GM18907 (cell line): ENCODE measurements at regions not wholly inside any gene's neighbourhood (a gene's known extent, or its start where the extent isn't known, plus 50 kb on each side); places are given as distances from the start of the nearest gene placed in this dataset.
"Not testable (repeated sequence)": the region's sequence is repeated elsewhere in the genome, so short reads cannot be mapped to it uniquely, and the experiment has no call there.

Source experiments
- ATAC-seq: cut with Tn5 transposase; IDR thresholded peaks from one replicate; pipeline ENCODE4 v1.9.1; 2021; ENCODE audit warnings: mild to moderate bottlenecking, moderate library complexity; ENCODE audit not compliant: unreplicated experiment

DNA sequence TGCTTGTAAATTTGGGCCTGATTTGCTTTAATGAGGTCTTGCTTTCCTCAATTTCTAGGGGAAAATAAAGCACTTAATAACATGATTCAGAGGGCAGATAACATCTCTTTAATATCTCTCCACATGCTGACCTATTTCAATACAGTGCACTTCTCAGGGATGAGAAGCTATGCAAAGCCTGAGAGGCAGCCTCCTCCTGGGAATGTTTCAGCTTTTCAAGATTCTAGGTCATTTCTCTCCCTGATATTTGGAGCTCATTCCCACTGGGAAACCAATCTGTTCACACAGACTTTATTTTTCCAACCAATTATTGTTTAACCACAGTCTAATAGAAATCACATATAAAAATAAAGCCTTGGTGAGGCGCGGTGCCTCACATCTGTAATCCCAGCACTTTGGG lies 67.0 kb upstream of the LSAMP start:
- ATAC-seq, result no peak

GRCh38 chr3:116512931-116513330 lies 67.6 kb upstream of the LSAMP start:
- ATAC-seq, result no peak

DNA sequence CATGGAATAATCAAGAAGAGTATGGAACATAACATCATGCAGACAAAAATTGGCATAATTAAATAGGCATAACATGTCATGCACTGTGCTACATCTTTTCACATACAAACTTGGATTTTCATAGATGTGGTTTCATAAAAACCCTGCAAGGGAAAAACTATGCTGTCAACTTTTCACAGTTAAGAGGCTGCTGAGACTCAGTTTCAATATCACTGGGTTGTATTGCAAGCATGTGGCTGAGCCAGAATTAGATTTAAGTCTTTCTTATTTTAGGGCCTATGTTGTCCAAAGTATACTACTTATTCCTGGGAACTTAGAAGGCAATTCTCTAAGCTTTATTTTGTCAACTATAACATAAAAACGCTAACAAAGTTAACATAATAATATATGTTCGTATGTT lies 70.7 kb upstream of the LSAMP start:
- no peak for ATAC-seq

- no peak for ATAC-seq
Observed at GRCh38 chr3:116517308-116517707, 72.0 kb upstream of the LSAMP start.

DNA sequence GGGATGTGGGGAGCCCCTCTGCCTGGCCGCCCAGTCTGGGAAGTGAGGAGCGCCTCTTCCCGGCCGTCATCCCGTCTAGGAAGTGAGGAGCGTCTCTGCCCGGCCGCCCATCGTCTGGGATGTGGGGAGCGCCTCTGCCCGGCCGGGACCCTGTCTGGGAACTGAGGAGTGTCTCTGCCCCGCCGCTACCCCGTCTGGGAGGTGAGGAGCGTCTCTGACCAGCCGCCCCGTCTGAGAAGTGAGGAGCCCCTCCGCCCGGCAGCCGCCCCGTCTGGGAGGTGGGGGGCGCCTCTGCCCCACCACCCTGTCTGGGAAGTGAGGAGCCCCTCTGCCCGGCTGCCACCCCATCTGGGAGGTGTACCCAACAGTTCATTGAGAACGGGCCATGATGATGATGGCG lies 73.8 kb upstream of the LSAMP start:
- ATAC-seq, result not testable (repeated sequence)

DNA sequence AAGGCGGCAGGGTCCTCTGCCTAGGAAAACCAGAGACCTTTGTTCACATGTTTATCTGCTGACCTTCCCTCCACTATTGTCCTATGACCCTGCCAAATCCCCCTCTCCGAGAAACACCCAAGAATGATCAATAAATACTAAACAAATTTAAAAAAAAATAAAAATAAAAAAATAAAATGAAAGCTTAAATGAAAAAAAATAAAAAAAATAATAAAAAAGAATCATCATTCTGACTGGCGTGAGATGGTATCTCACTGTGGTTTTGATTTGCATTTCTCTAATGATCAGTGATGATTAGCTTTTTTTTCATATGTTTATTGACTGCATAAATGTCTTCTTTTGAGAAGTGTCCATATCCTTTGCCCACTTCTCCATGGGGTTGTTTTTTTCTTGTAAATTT lies 74.5 kb upstream of the LSAMP start:
- ATAC-seq, result not testable (repeated sequence)

DNA sequence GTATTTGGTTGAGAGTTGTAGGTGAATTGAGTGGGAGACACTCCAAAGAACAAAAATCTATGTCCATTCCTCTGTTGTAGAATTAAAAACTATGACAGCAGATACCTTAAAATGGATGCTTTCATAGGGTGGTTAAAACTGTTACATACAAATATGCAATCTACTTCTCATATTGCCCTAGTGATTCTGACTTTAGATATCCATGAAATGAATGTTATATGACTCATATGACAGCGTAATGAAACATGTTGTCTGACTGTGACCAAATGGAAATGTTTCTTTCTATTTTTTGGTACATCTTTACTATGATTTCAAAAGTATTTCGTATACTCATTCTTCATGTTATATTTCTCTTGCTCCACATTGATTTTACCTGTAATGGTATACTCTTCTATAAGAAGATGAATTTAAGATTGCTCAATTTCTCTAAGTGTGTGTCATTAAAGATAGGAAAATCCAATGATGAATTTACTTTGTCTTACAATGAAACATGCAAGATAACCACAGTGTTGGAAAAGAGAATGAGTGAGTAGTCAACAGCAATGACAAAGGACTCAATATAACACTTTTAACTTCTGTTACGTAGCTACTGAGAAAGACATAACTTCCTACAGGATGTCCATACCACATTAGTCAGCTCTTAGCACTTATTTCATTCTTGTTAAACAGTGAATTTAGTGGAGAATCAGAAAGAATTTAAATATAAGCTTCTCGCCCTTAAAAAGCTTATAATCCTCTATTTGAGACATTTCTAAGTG lies 79.3 kb upstream of the LSAMP start:
- no peak for ATAC-seq

GRCh38 chr3:116552246-116552645 lies 107.0 kb upstream of the LSAMP start:
- ATAC-seq, result no peak

GRCh38 chr3:116553355-116553754 lies 108.1 kb upstream of the LSAMP start:
- ATAC-seq, result no peak

DNA sequence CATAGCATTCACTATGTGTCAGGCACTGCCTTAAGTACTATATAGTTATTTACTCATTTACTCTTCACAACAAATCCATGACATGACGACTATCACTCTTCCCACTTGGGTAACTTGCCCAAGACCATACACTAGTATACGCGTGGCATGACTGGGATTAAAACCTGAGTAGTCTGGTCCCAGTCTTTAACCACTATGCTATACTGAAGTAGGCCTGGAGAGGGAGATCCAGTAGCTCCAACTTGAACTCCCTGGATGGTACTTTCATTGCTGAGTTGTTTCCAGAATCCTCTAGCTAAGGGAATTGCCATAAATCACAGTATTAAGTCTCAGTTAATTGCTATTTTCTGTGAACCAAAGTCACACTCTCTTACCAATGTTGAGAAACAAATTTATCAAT lies 116.2 kb upstream of the LSAMP start:
- ATAC-seq, result no peak

GRCh38 chr3:116563351-116563750 lies 118.1 kb upstream of the LSAMP start:
- ATAC-seq, result no peak

GRCh38 chr3:116566478-116566960 lies 121.2 kb upstream of the LSAMP start:
- no peak for ATAC-seq

DNA sequence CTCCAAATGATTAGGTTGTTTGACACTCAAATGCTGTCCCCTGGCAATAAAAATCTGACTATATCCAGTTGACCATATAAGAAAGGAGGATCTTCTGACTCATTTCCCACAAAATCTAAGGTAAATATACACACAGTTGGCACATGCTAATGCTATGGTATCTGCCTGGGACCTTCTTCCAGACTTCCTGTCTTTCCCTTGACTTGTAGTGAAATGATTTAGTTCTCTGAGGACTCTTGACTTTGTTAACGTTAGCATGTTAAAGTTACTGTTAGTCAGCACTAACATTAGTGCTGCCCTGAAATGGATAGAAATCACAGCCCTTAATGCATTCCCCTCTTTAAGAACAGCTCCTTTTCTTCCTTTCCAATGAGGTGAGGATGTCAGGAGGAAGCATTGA lies 124.3 kb upstream of the LSAMP start:
- ATAC-seq, result no peak

DNA sequence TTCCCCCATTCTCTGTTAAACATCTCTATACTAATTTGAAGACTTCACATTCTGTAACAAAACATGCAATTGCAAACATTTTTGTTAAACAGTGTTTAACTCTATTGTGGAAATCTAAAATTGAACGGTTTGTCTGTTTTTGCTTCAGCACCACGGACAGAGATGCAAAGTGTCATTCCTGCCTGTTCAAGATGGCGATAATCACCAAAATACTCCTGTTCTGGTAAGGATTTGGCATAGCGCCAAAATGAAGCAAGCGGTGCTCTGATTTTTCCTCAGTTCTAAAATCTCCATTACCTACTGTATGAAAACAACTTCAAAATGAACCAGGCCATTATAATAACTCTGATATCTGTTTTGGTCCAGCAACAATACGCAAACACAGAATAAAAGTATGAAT lies 129.7 kb upstream of the TUSC7 start:
- ATAC-seq, result no peak

- no peak for ATAC-seq
Observed at GRCh38 chr3:116586285-116586944, 123.2 kb upstream of the TUSC7 start.

DNA sequence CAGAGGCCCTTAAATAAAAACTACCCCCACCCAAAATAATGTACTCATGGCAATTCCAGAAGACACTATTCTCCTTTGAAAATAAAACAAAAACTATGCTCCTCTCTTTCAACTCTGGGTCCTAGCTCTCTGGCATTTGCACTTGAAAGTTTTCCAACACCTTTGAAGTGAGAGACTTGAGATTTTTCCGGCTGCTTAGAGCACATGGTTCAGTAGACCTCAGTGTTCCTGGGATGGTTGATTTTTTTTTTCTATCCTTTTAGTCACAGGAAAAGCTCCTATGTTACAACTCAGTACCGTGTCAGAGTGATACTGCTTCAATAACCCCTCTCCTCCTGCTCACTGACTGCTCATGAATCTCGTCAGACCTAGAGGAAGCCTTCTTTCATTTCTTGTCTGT lies 118.3 kb upstream of the TUSC7 start:
- no peak for ATAC-seq

DNA sequence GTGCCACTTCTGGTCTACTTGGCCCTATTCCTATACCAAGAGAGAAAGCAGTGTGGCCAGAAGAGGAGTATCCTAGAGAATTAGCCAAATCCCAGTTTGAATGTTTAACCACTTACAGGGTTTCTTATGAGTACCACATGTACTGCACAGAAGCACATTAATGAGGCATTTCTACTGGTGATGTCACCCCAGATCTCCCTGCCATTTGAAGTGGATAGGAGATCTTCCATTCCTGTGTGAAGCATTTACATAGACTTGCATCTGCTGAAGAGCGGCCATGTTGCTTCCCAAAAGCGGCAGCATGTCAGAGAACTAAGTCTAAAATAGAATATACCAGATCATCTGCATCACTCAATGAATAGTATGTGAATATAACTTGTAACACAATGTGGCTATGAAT lies 108.4 kb upstream of the TUSC7 start:
- ATAC-seq, result no peak

DNA sequence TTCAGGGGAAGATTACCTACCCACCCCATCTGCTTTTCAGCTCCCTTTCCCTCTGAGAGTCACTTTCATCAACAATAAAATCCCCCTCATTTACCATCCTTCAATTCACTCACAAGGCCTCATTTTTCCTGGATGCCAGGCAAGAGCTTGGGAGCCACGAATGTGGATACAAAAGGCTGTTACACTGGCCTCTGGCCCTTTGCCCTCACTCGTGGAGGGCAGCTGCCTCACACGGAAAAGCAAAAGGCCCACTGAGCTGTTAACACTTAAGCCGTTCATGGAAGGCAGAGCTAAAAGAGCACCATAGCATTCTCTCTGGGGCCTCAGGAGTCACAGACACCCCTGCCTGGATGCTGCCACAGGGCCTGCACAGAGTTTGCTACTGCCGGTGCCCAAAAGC lies 102.4 kb upstream of the TUSC7 start:
- ATAC-seq, result no peak

DNA sequence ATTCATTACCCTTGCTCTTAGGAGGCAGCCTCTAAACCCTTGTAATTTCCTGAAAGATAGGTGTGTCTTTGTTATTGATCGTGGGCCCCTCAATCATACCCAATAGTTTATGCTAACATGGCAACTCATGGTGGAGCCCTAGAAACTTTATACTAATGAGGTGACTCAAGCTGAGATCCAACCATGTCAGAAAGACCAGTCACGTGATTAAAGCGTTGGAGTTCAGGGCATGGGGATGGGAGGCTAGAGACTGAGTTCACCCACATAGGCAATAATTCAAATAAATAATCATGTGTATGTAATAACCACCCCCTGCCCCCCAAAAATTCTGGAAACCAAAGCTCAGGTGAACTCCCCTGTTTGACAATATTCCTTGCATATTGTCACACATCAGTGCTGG lies 99.5 kb upstream of the TUSC7 start:
- no peak for ATAC-seq

- peak; percentile 60 for ATAC-seq
Observed at GRCh38 chr3:116614795-116615362, 94.7 kb upstream of the TUSC7 start.

GRCh38 chr3:116618138-116618537 lies 91.4 kb upstream of the TUSC7 start:
- no peak for ATAC-seq

- no peak for ATAC-seq
Observed at GRCh38 chr3:116618930-116619329, 90.6 kb upstream of the TUSC7 start.
